Activated CD4-positive, alpha-beta T cell treated with anti-CD3 and anti-CD28 coated beads for 36 hours (primary cell): ENCODE measurements at regions not wholly inside any gene's neighbourhood (a gene's known extent, or its start where the extent isn't known, plus 50 kb on each side); places are given as distances from the start of the nearest gene placed in this dataset.
A peak's percentile ranks its signal among the peaks of the same experiment; 100 is the strongest.

Source experiments
- ATAC-seq: fragments of 200-7000 bp; cut with Tn5 transposase; one replicate; pipeline ENCODE4 v1.10.0; 2021; ENCODE audit warnings: mild to moderate bottlenecking, moderate library complexity
- CTCF ChIA-PET: fragments of 350-600 bp; sonication (Branson Sonifier 250); formaldehyde crosslinking; loops from one replicate; lab custom pipeline; 2021; ENCODE audit warnings: antibody characterized with exemption; lab: Charles Lee
- POLR2A ChIA-PET: fragments of 350-600 bp; sonication (Branson Sonifier 250); formaldehyde crosslinking; loops from one replicate; lab custom pipeline; 2021; ENCODE audit warnings: antibody characterized with exemption, inconsistent platforms; lab: Charles Lee
- DNase-seq: peaks from one replicate; pipeline ENCODE4 v3.0.0-alpha.2; 2020
- H3K27ac Mint-ChIP-seq: one replicate; pipeline ENCODE4 v1.8.0; 2021; ENCODE audit warnings: mixed read lengths
- H3K27me3 Mint-ChIP-seq: one replicate; pipeline ENCODE4 v1.8.0; 2021; ENCODE audit warnings: mixed read lengths
- H3K36me3 Mint-ChIP-seq: one replicate; pipeline ENCODE4 v1.8.0; 2021; ENCODE audit warnings: low read depth, mixed read lengths
- H3K4me1 Mint-ChIP-seq: one replicate; pipeline ENCODE4 v1.8.0; 2021; ENCODE audit warnings: mixed read lengths
- H3K4me3 Mint-ChIP-seq: one replicate; pipeline ENCODE4 v1.8.0; 2021; ENCODE audit warnings: mild to moderate bottlenecking, moderate library complexity, mixed read lengths
- H3K9me3 Mint-ChIP-seq: one replicate; pipeline ENCODE4 v1.8.0; 2021; ENCODE audit warnings: low read depth, mixed read lengths
- intact Hi-C, 2 experiments: fragments of 100-400 bp; cut with DNase I in 1 of 2; cut with micrococcal nuclease in 1 of 2; formaldehyde crosslinking; loops; one replicate each; pipeline versions ENCODE4 v1.14.2 to v1.15.1; 2022 to 2024; cut with DNase I, micrococcal nuclease

GRCh38 chr14:50007123-50007903 lies 109.1 kb downstream of the VCPKMT start:
- no peak for DNase-seq
- POLR2A ChIA-PET = interaction anchor here (1.2 kb wide), 1 partner anchor 24 kb away, joined by 3 read pairs; no protein-coding TSS in a partner anchor
- no peaks in the 10 kb centered on the region for H3K27me3 Mint-ChIP-seq
- CTCF ChIA-PET = no interaction called here
- H3K4me3 Mint-ChIP-seq = no peak overlapping the region
- H3K36me3 Mint-ChIP-seq = peaks cover 30% of the 10 kb centered on the region
- ATAC-seq = no peak
- H3K4me1 Mint-ChIP-seq = peaks cover 22% of the 10 kb centered on the region
- H3K27ac Mint-ChIP-seq = no peak overlapping the region
- no peaks in the 10 kb centered on the region for H3K9me3 Mint-ChIP-seq
- intact Hi-C loops = no loop called here

- Mint-ChIP-seq H3K27me3 (no peaks in the 10 kb centered on the region), H3K9me3 (no peaks in the 10 kb centered on the region), H3K4me3 (no peak overlapping the region), H3K4me1 (peaks cover 26% of the 10 kb centered on the region), H3K36me3 (peaks cover 32% of the 10 kb centered on the region), H3K27ac (no peak overlapping the region)
- ChIA-PET CTCF (no interaction called here), POLR2A (no interaction called here)
- intact Hi-C loops = no loop called here
- ATAC-seq = no peak
- no peak for DNase-seq
These were observed 107.8 kb downstream of the VCPKMT start for GRCh38 chr14:50008562-50008961.

GRCh38 chr14:50008974-50009373 lies 107.4 kb downstream of the VCPKMT start:
- ATAC-seq (no peak), DNase-seq (no peak)
- intact Hi-C loops = no loop called here
- CTCF ChIA-PET = interaction anchor here (1.1 kb wide), 1 partner anchor 82 kb away, joined by 3 read pairs; no protein-coding TSS in a partner anchor
- no peaks in the 10 kb centered on the region for H3K9me3 Mint-ChIP-seq
- peaks cover 24% of the 10 kb centered on the region for H3K4me1 Mint-ChIP-seq
- POLR2A ChIA-PET = no interaction called here
- no peaks in the 10 kb centered on the region for H3K27me3 Mint-ChIP-seq
- peaks cover 32% of the 10 kb centered on the region for H3K36me3 Mint-ChIP-seq
- no peak overlapping the region for H3K27ac Mint-ChIP-seq
- no peak overlapping the region for H3K4me3 Mint-ChIP-seq

- ChIA-PET POLR2A (no interaction called here), CTCF (interaction anchor here (1.1 kb wide), 1 partner anchor 27 kb away, joined by 5 read pairs; no protein-coding TSS in a partner anchor)
- Mint-ChIP-seq H3K9me3 (no peaks in the 10 kb centered on the region), H3K27me3 (no peaks in the 10 kb centered on the region), H3K36me3 (peaks cover 30% of the 10 kb centered on the region), H3K4me1 (peaks cover 22% of the 10 kb centered on the region), H3K27ac (no peak overlapping the region), H3K4me3 (no peak overlapping the region)
- no peak for ATAC-seq
- intact Hi-C loops = no loop called here
- no peak for DNase-seq
These were observed 105.6 kb downstream of the VCPKMT start for GRCh38 chr14:50010752-50011151.

- H3K4me1 Mint-ChIP-seq = peaks cover 27% of the 10 kb centered on the region
- ChIA-PET POLR2A (no interaction called here), CTCF (interaction anchor here (1.1 to 1.8 kb wide), 2 partner anchors 27 to 153 kb away, joined by 4 to 5 read pairs; no protein-coding TSS in a partner anchor)
- no peaks in the 10 kb centered on the region for H3K9me3 Mint-ChIP-seq
- H3K27me3 Mint-ChIP-seq = no peaks in the 10 kb centered on the region
- no peak for DNase-seq
- ATAC-seq = no peak
- no peak overlapping the region for H3K27ac Mint-ChIP-seq
- intact Hi-C loops = no loop called here
- no peak overlapping the region for H3K4me3 Mint-ChIP-seq
- peaks cover 31% of the 10 kb centered on the region for H3K36me3 Mint-ChIP-seq
These were observed 105.1 kb downstream of the VCPKMT start for GRCh38 chr14:50011242-50011641.

- Mint-ChIP-seq H3K4me1 (peaks cover 33% of the 10 kb centered on the region), H3K4me3 (no peak overlapping the region), H3K36me3 (peaks cover 28% of the 10 kb centered on the region), H3K27me3 (no peaks in the 10 kb centered on the region), H3K9me3 (no peaks in the 10 kb centered on the region), H3K27ac (peak overlapping the region; percentile 48)
- CTCF ChIA-PET = interaction anchor here (0.6 to 2.0 kb wide), 11 partner anchors 10 to 699 kb away, joined by 3 to 11 read pairs (median 4); no protein-coding TSS in a partner anchor
- DNase-seq = no peak
- intact Hi-C loops = loop anchor here in 1 of 2 experiments (1.0 kb wide), 1 partner anchor 9 kb away; no protein-coding TSS in a partner anchor
- ATAC-seq = peak; percentile 30
- POLR2A ChIA-PET = interaction anchor here (1.1 to 1.5 kb wide), 3 partner anchors 9 to 26 kb away, joined by 3 to 6 read pairs (median 5); no protein-coding TSS in a partner anchor
These were observed 103.7 kb downstream of the VCPKMT start for GRCh38 chr14:50012644-50013043.

- no peak overlapping the region for H3K4me3 Mint-ChIP-seq
- intact Hi-C loops = loop anchor here in 1 of 2 experiments (1.0 kb wide), 1 partner anchor 10 kb away; no protein-coding TSS in a partner anchor
- ChIA-PET CTCF (interaction anchor here (0.6 to 2.0 kb wide), 11 partner anchors 11 to 348 kb away, joined by 3 to 11 read pairs (median 3); no protein-coding TSS in a partner anchor), POLR2A (interaction anchor here (0.9 to 1.5 kb wide), 4 partner anchors 9 to 48 kb away, joined by 3 to 6 read pairs (median 4); no protein-coding TSS in a partner anchor)
- H3K36me3 Mint-ChIP-seq = peaks cover 30% of the 10 kb centered on the region
- ATAC-seq = peak; percentile 86
- H3K4me1 Mint-ChIP-seq = peaks cover 36% of the 10 kb centered on the region
- peak overlapping the region; percentile 48 for H3K27ac Mint-ChIP-seq
- DNase-seq = peak; percentile 28
- no peaks in the 10 kb centered on the region for H3K27me3 Mint-ChIP-seq
- H3K9me3 Mint-ChIP-seq = no peaks in the 10 kb centered on the region
These were observed 103.0 kb downstream of the VCPKMT start for GRCh38 chr14:50013198-50013918.

GRCh38 chr14:50013934-50014333 lies 102.4 kb downstream of the VCPKMT start:
- ChIA-PET POLR2A (interaction anchor here (0.9 to 1.5 kb wide), 3 partner anchors 10 to 48 kb away, joined by 3 to 6 read pairs (median 5); no protein-coding TSS in a partner anchor), CTCF (interaction anchor here (0.6 to 1.9 kb wide), 4 partner anchors 25 to 349 kb away, joined by 3 to 7 read pairs (median 3); no protein-coding TSS in a partner anchor)
- H3K9me3 Mint-ChIP-seq = no peaks in the 10 kb centered on the region
- ATAC-seq = no peak
- peaks cover 33% of the 10 kb centered on the region for H3K36me3 Mint-ChIP-seq
- peaks cover 40% of the 10 kb centered on the region for H3K4me1 Mint-ChIP-seq
- intact Hi-C loops = loop anchor here in 1 of 2 experiments (1.0 kb wide), 1 partner anchor 11 kb away; no protein-coding TSS in a partner anchor
- DNase-seq = no peak
- H3K4me3 Mint-ChIP-seq = no peak overlapping the region
- no peaks in the 10 kb centered on the region for H3K27me3 Mint-ChIP-seq
- H3K27ac Mint-ChIP-seq = peak overlapping the region; percentile 2

GRCh38 chr14:50014809-50015430 lies 101.5 kb downstream of the VCPKMT start:
- no peak for ATAC-seq
- Mint-ChIP-seq H3K4me1 (peaks cover 43% of the 10 kb centered on the region), H3K9me3 (peaks cover 7% of the 10 kb centered on the region), H3K36me3 (peaks cover 40% of the 10 kb centered on the region), H3K27me3 (no peaks in the 10 kb centered on the region), H3K4me3 (no peak overlapping the region), H3K27ac (no peak overlapping the region)
- no peak for DNase-seq
- CTCF ChIA-PET = interaction anchor here (1.3 to 1.4 kb wide), 2 partner anchors 23 to 24 kb away, joined by 3 to 5 read pairs; no protein-coding TSS in a partner anchor
- intact Hi-C loops = no loop called here
- POLR2A ChIA-PET = no interaction called here

GRCh38 chr14:50015716-50016115 lies 100.7 kb downstream of the VCPKMT start:
- Mint-ChIP-seq H3K27ac (no peak overlapping the region), H3K4me1 (peaks cover 47% of the 10 kb centered on the region), H3K36me3 (peaks cover 43% of the 10 kb centered on the region), H3K27me3 (no peaks in the 10 kb centered on the region), H3K9me3 (peaks cover 12% of the 10 kb centered on the region), H3K4me3 (no peak overlapping the region)
- ATAC-seq (peak; percentile 74), DNase-seq (peak; percentile 19)
- ChIA-PET CTCF (interaction anchor here (1.3 to 1.4 kb wide), 2 partner anchors 23 kb away, joined by 3 to 5 read pairs; no protein-coding TSS in a partner anchor), POLR2A (interaction anchor here (0.6 kb wide), 1 partner anchor 13 kb away, joined by 5 read pairs; no protein-coding TSS in a partner anchor)
- intact Hi-C loops = no loop called here
